K562 (cell line): ENCODE measurements at regions not wholly inside any gene's neighbourhood (a gene's known extent, or its start where the extent isn't known, plus 50 kb on each side); places are given as distances from the start of the nearest gene placed in this dataset.

Source experiments
- EZH2 ChIP-seq: IDR thresholded peaks from 2 replicates; pipeline ENCODE4 v1.6.1; 2012; ENCODE audit warnings: low read depth, mild to moderate bottlenecking, inconsistent platforms, low read length, borderline replicate concordance
- MEF2D ChIP-seq: conservative IDR thresholded peaks from 2 replicates; pipeline ENCODE4 v1.6.1; 2016; ENCODE audit warnings: low read depth, missing genetic modification characterization, missing compliant biosample characterization
- TAF7 ChIP-seq: fragments of 450-650 bp; IDR thresholded peaks from 2 replicates; pipeline ENCODE4 v1.6.1; 2016; ENCODE audit warnings: missing genetic modification characterization, missing compliant biosample characterization
- ZNF184 ChIP-seq: sonication (generic); formaldehyde crosslinking; IDR thresholded peaks from 2 replicates; pipeline ENCODE4 v1.5.0; 2020; ENCODE audit warnings: missing genetic modification reagents

DNA sequence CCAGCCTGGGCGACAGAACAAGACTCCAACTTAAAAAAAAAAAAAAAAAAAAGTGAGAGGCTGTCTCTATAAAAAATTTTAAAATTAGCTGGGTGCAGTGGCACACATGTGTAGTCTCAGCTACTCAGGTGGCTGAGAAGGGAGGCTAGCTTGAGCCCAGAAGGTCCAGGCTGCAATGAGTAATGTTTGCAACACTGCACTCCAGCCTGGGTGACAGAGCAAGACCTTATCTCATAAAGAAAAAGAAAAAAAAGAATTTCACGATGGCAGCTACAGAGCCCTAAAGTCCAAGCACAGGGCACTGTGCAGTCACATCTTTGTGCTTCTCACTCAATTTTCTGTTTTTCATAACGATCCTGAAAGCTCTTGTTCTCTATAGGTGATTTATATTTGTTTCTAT, 209.5 kb upstream of the KCTD7 start:
- TF ChIP-seq TAF7 (tag) (no peak), ZNF184 (no peak), MEF2D (tag) (no peak), EZH2 (no peak)
